ENCODE measurements at regions not wholly inside any gene's neighbourhood (a gene's known extent, or its start where the extent isn't known, plus 50 kb on each side); places are given as distances from the start of the nearest gene placed in this dataset.

DNA sequence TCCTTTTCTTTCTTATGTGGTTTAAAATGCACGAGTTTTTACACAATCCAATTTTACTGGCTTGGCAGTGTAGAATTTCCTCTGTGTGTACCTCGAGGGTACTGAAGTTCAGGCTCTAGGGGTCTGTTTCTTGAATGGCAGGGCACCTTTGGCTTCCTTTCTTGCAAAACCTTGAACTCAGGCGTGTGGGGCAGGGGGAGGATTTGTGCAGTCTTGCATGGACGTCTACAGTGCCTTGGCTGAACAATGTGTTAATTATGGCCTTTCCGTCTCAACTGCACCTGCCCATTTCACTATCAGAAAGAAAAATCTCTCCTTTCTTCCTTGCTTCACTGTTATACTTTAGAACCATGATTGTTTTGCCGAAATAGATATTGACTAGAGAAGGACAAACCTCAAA lies 570.9 kb downstream of the INHBA start:
- Histone ChIP-seq H3K9ac (ENCODE audit: low read depth, low read length) (no peak overlapping the region), H3K9me3 (ENCODE audit: control insufficient read depth, insufficient read depth, low read length) (no peaks in the 10 kb centered on the region), H3K4me1 (ENCODE audit: control insufficient read depth, insufficient read depth, low read length) (peaks cover 4% of the 10 kb centered on the region), H3K4me3 (ENCODE audit: low read depth, low read length) (no peak overlapping the region), H3K27me3 (ENCODE audit: control insufficient read depth, insufficient read depth, low read length) (no peaks in the 10 kb centered on the region), H3K36me3 (ENCODE audit: control insufficient read depth, insufficient read depth, low read length) (no peaks in the 10 kb centered on the region)

DNA sequence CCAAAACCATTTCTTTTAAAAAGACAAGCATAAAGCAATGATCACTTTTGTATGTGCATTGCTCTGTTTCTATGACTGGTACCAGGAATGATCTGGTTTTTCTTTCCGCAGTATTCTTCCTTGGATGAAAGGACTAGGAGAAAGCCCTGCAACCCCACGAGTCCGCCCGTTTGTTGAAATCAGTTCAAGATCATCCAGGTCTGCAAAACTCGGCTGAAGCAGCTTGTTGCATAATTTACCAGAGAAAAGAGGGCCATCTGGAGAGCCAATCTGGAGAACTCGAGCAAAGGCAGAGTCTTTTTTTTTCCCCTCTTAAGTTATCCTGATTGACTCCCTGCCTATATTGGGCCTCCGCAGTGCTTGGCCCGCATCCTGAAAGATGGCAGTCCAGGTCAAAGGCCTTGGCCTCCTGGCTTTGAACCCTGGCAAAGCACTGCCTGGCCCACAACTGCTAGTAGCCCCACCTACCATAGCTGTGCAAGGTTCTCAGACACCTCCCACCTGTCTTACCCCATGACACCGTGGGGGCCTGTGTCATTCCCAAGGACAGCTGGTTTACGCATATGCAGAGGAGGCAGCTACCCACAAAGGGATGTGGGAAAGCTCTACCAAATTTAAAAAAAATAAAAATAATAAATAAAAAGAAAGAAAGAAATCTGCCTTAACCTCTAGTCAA lies 572.2 kb downstream of the INHBA start:
- H3K9me3 ChIP-seq (ENCODE audit: control insufficient read depth, insufficient read depth, low read length): no peaks in the 10 kb centered on the region
- H3K4me3 ChIP-seq (ENCODE audit: low read depth, low read length): no peak overlapping the region
- H3K9ac ChIP-seq (ENCODE audit: low read depth, low read length): no peak overlapping the region
- no peaks in the 10 kb centered on the region for H3K36me3 ChIP-seq (ENCODE audit: control insufficient read depth, insufficient read depth, low read length)
- peaks cover 4% of the 10 kb centered on the region for H3K4me1 ChIP-seq (ENCODE audit: control insufficient read depth, insufficient read depth, low read length)
- H3K27me3 ChIP-seq (ENCODE audit: control insufficient read depth, insufficient read depth, low read length): no peaks in the 10 kb centered on the region

DNA sequence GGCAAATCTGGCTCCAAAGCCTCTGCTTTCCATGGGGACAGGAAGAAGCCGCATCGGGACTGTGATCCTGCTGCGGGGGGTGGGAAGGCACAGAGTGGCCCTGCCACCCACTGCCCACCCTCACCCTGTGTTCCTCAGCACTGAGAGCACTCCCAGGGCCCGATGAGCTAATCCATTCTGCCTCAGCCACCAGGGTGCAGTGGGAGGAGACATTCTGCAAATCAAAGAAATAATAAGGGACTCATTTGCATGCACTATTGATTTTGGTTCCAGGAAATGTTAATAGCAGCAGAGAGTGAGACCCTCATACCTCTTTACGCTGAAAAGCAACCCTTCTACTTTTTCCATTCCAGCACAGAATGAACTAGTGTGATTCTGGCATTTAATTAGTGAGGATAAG lies 572.8 kb downstream of the INHBA start:
- Histone ChIP-seq H3K9ac (ENCODE audit: low read depth, low read length) (no peak overlapping the region), H3K9me3 (ENCODE audit: control insufficient read depth, insufficient read depth, low read length) (no peaks in the 10 kb centered on the region), H3K4me3 (ENCODE audit: low read depth, low read length) (no peak overlapping the region), H3K27me3 (ENCODE audit: control insufficient read depth, insufficient read depth, low read length) (no peaks in the 10 kb centered on the region), H3K4me1 (ENCODE audit: control insufficient read depth, insufficient read depth, low read length) (peaks cover 4% of the 10 kb centered on the region), H3K36me3 (ENCODE audit: control insufficient read depth, insufficient read depth, low read length) (no peaks in the 10 kb centered on the region)

DNA sequence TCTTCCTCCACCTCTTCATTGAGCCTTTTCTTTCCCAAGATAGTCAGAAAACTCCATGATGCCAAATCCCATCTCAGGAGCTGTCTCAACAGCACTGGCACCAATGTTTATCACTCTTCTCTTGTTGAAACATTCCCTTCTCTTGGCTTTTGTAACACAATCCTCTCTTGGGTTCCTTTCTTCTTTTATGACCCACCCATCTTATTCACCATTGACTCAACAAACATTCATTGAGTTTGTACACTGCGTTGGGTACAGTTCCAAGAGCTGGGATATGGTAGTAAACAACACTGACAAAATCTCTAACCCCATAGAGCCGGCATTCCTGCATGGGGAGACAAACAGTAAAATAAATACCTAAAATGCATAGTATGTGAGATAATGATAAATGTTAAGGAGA lies 577.5 kb downstream of the INHBA start:
- Histone ChIP-seq H3K27me3 (ENCODE audit: control insufficient read depth, insufficient read depth, low read length) (no peaks in the 10 kb centered on the region), H3K4me3 (ENCODE audit: low read depth, low read length) (no peak overlapping the region), H3K9me3 (ENCODE audit: control insufficient read depth, insufficient read depth, low read length) (no peaks in the 10 kb centered on the region), H3K4me1 (ENCODE audit: control insufficient read depth, insufficient read depth, low read length) (peaks cover 2% of the 10 kb centered on the region), H3K9ac (ENCODE audit: low read depth, low read length) (no peak overlapping the region), H3K36me3 (ENCODE audit: control insufficient read depth, insufficient read depth, low read length) (no peaks in the 10 kb centered on the region)

GRCh38 chr7:41122256-41122987 lies 580.5 kb downstream of the INHBA start:
- no peak overlapping the region for H3K4me3 ChIP-seq (ENCODE audit: low read depth, low read length)
- H3K36me3 ChIP-seq (ENCODE audit: control insufficient read depth, insufficient read depth, low read length): no peaks in the 10 kb centered on the region
- H3K9me3 ChIP-seq (ENCODE audit: control insufficient read depth, insufficient read depth, low read length): no peaks in the 10 kb centered on the region
- no peaks in the 10 kb centered on the region for H3K27me3 ChIP-seq (ENCODE audit: control insufficient read depth, insufficient read depth, low read length)
- no peak overlapping the region for H3K9ac ChIP-seq (ENCODE audit: low read depth, low read length)
- H3K4me1 ChIP-seq (ENCODE audit: control insufficient read depth, insufficient read depth, low read length): no peaks in the 10 kb centered on the region

DNA sequence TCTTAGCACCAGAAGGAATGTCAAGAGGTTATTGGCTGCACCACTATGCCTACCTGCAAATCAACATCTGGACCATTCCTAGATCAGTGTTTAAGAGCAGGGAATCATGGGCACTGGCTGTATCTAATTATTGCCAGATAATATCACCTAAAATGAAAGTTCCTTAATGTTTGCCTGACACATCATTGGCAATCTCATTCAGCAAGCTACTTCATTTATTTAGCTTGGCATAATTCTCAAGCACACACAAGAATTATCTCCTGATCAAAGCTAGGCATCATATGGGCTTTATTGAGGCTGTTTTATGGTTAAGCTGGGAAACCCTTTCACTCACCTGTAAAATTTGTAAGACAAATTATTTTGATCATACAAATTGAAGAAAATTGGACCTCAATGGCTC lies 581.7 kb downstream of the INHBA start:
- H3K27me3 ChIP-seq (ENCODE audit: control insufficient read depth, insufficient read depth, low read length): no peaks in the 10 kb centered on the region
- H3K4me1 ChIP-seq (ENCODE audit: control insufficient read depth, insufficient read depth, low read length): no peaks in the 10 kb centered on the region
- H3K36me3 ChIP-seq (ENCODE audit: control insufficient read depth, insufficient read depth, low read length): no peaks in the 10 kb centered on the region
- H3K9ac ChIP-seq (ENCODE audit: low read depth, low read length): no peak overlapping the region
- H3K9me3 ChIP-seq (ENCODE audit: control insufficient read depth, insufficient read depth, low read length): no peaks in the 10 kb centered on the region
- no peak overlapping the region for H3K4me3 ChIP-seq (ENCODE audit: low read depth, low read length)

DNA sequence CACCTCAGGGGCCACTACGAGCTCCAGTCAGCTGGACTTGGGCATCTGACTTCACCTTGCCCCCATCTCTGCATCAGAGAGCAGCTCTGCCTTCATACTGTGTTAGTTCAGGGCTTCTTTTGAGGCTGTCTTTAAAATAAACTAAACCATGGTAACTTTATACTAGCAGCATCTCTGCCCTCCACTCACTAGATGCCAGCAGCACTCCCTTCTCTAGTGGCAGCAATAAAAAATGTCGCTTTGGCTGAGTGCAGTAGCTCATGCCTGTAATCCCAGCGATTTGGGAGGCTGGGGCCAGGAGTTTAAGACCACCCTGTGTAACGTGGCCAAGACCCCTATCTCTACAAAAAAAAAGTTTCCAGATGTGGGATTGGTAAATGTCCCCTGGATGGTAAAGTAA lies 584.4 kb downstream of the INHBA start:
- Histone ChIP-seq H3K9me3 (ENCODE audit: control insufficient read depth, insufficient read depth, low read length) (no peaks in the 10 kb centered on the region), H3K9ac (ENCODE audit: low read depth, low read length) (no peak overlapping the region), H3K36me3 (ENCODE audit: control insufficient read depth, insufficient read depth, low read length) (no peaks in the 10 kb centered on the region), H3K4me3 (ENCODE audit: low read depth, low read length) (no peak overlapping the region), H3K4me1 (ENCODE audit: control insufficient read depth, insufficient read depth, low read length) (no peaks in the 10 kb centered on the region), H3K27me3 (ENCODE audit: control insufficient read depth, insufficient read depth, low read length) (no peaks in the 10 kb centered on the region)

DNA sequence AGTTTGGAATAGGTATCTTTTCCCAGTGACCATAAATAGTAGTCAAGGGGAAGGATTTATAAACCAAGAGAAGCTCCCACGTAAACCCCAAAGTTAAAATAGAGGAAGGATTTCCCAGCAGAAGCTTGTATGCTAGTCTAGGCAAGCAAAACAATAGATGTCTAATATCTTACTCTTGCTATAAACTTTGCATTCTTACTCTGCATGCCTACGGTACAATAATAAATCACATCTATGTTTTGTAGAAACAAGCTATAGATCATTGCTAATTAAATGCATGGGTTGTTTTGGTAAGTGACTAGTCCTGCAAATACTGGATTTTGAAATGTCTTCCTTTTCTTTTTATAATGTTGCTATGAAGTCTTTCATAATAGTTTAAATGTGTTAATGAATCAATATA lies 585.5 kb downstream of the INHBA start:
- Histone ChIP-seq H3K4me3 (ENCODE audit: low read depth, low read length) (no peak overlapping the region), H3K9me3 (ENCODE audit: control insufficient read depth, insufficient read depth, low read length) (no peaks in the 10 kb centered on the region), H3K27me3 (ENCODE audit: control insufficient read depth, insufficient read depth, low read length) (no peaks in the 10 kb centered on the region), H3K9ac (ENCODE audit: low read depth, low read length) (no peak overlapping the region), H3K36me3 (ENCODE audit: control insufficient read depth, insufficient read depth, low read length) (no peaks in the 10 kb centered on the region), H3K4me1 (ENCODE audit: control insufficient read depth, insufficient read depth, low read length) (no peaks in the 10 kb centered on the region)

DNA sequence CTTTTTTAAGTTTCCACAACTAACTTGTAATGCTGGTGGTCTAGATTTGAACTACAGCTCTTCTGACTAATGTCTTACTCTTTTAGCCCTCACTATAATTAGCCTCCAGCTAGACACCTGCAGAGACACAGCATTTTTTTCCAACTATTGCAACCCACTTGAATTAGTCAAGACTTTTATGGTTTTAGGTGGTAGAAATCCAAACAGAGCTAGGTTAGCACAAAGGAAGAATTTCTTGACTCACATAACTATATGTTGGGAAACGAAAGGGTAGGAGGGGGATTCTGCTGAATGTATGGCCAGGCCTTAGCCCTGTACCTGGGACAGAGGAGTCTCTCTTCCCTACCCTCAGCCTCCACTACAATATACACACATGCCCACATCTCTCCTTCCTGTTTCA lies 586.1 kb downstream of the INHBA start:
- no peak overlapping the region for H3K9ac ChIP-seq (ENCODE audit: low read depth, low read length)

DNA sequence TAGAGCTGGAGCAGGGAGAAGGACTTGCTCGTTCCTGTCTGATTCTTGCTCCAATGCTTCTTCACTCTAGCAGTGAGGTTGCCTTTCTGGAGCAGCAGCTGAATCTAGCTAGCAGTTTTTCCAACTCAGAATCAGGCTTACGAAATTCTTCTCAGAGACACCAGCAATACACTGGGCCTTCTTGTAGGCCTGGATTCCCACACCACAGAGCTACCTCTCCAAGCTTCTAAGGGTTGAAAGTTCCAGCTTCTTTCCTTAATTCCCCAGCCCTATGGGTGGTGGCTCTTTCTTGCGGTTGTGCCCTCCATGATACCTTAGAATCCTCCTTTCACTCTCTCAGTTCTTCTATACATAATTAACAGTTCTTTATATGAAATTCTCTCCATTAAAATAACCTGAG lies 586.6 kb downstream of the INHBA start:
- Histone ChIP-seq H3K4me3 (ENCODE audit: low read depth, low read length) (no peak overlapping the region), H3K9ac (ENCODE audit: low read depth, low read length) (no peak overlapping the region), H3K36me3 (ENCODE audit: control insufficient read depth, insufficient read depth, low read length) (no peaks in the 10 kb centered on the region), H3K9me3 (ENCODE audit: control insufficient read depth, insufficient read depth, low read length) (no peaks in the 10 kb centered on the region), H3K4me1 (ENCODE audit: control insufficient read depth, insufficient read depth, low read length) (no peaks in the 10 kb centered on the region), H3K27me3 (ENCODE audit: control insufficient read depth, insufficient read depth, low read length) (no peaks in the 10 kb centered on the region)

More for the DNA sequence above, 586.1 kb downstream of the INHBA start:
- H3K27me3 ChIP-seq (ENCODE audit: control insufficient read depth, insufficient read depth, low read length): no peaks in the 10 kb centered on the region
- no peaks in the 10 kb centered on the region for H3K9me3 ChIP-seq (ENCODE audit: control insufficient read depth, insufficient read depth, low read length)
- no peak overlapping the region for H3K4me3 ChIP-seq (ENCODE audit: low read depth, low read length)
- no peaks in the 10 kb centered on the region for H3K4me1 ChIP-seq (ENCODE audit: control insufficient read depth, insufficient read depth, low read length)
- H3K36me3 ChIP-seq (ENCODE audit: control insufficient read depth, insufficient read depth, low read length): no peaks in the 10 kb centered on the region

DNA sequence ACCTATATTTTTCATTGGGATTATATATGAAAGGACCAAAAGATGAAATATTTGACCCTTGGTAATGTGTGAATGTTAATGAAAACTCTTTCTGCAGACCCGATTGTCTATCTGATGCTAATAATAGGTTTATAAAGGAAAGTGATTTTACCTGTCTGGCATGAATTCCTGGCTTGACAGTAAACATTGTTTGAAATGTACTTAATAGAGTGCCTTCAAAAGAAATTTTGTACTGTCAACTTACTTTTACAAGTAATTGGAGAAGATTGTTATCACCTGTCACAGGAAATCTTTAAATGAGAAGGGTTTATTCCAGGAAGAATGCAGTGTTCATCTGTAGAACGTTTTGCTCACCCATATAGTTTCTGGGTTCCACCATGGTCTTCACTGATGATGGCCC lies 588.2 kb downstream of the INHBA start:
- Histone ChIP-seq H3K4me1 (ENCODE audit: control insufficient read depth, insufficient read depth, low read length) (no peaks in the 10 kb centered on the region), H3K9me3 (ENCODE audit: control insufficient read depth, insufficient read depth, low read length) (no peaks in the 10 kb centered on the region), H3K9ac (ENCODE audit: low read depth, low read length) (no peak overlapping the region), H3K4me3 (ENCODE audit: low read depth, low read length) (no peak overlapping the region), H3K27me3 (ENCODE audit: control insufficient read depth, insufficient read depth, low read length) (no peaks in the 10 kb centered on the region), H3K36me3 (ENCODE audit: control insufficient read depth, insufficient read depth, low read length) (no peaks in the 10 kb centered on the region)

GRCh38 chr7:41114131-41114530 lies 588.8 kb downstream of the INHBA start:
- no peak overlapping the region for H3K9ac ChIP-seq (ENCODE audit: low read depth, low read length)
- H3K27me3 ChIP-seq (ENCODE audit: control insufficient read depth, insufficient read depth, low read length): no peaks in the 10 kb centered on the region
- H3K36me3 ChIP-seq (ENCODE audit: control insufficient read depth, insufficient read depth, low read length): no peaks in the 10 kb centered on the region
- H3K4me3 ChIP-seq (ENCODE audit: low read depth, low read length): no peak overlapping the region
- no peaks in the 10 kb centered on the region for H3K4me1 ChIP-seq (ENCODE audit: control insufficient read depth, insufficient read depth, low read length)
- no peaks in the 10 kb centered on the region for H3K9me3 ChIP-seq (ENCODE audit: control insufficient read depth, insufficient read depth, low read length)
